ENCODE measurements at regions not wholly inside any gene's neighbourhood (a gene's known extent, or its start where the extent isn't known, plus 50 kb on each side); places are given as distances from the start of the nearest gene placed in this dataset.

- Histone ChIP-seq H3K36me3 (ENCODE audit: low read depth) (no peaks in the 10 kb centered on the region), H3K9me3 (ENCODE audit: severe bottlenecking) (no peaks in the 10 kb centered on the region), H3K4me3 (ENCODE audit: severe bottlenecking) (no peak overlapping the region), H3K27me3 (ENCODE audit: insufficient read depth, poor library complexity, severe bottlenecking) (peaks cover 16% of the 10 kb centered on the region), H3K27ac (ENCODE audit: poor library complexity, severe bottlenecking) (no peak overlapping the region), H3K4me1 (ENCODE audit: insufficient read depth, poor library complexity, severe bottlenecking) (no peaks in the 10 kb centered on the region)
- ATAC-seq (ENCODE audit: low read depth) (no peak), DNase-seq (ENCODE audit: low spot score) (no peak)
- TF ChIP-seq, protein P1, sequence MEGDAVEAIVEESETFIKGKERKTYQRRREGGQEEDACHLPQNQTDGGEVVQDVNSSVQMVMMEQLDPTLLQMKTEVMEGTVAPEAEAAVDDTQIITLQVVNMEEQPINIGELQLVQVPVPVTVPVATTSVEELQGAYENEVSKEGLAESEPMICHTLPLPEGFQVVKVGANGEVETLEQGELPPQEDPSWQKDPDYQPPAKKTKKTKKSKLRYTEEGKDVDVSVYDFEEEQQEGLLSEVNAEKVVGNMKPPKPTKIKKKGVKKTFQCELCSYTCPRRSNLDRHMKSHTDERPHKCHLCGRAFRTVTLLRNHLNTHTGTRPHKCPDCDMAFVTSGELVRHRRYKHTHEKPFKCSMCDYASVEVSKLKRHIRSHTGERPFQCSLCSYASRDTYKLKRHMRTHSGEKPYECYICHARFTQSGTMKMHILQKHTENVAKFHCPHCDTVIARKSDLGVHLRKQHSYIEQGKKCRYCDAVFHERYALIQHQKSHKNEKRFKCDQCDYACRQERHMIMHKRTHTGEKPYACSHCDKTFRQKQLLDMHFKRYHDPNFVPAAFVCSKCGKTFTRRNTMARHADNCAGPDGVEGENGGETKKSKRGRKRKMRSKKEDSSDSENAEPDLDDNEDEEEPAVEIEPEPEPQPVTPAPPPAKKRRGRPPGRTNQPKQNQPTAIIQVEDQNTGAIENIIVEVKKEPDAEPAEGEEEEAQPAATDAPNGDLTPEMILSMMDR (IDR thresholded peaks at IDR 0.05; ENCODE audit: poor library complexity, severe bottlenecking): no peak
These were observed 224.4 kb upstream of the POU3F1 start for GRCh38 chr1:38270849-38271633.

GRCh38 chr1:38269923-38270848 lies 223.6 kb upstream of the POU3F1 start:
- ATAC-seq (ENCODE audit: low read depth): no peak

GRCh38 chr1:38268226-38268625 lies 221.6 kb upstream of the POU3F1 start:
- Histone ChIP-seq H3K4me1 (ENCODE audit: insufficient read depth, poor library complexity, severe bottlenecking) (no peaks in the 10 kb centered on the region), H3K27ac (ENCODE audit: poor library complexity, severe bottlenecking) (no peak overlapping the region), H3K27me3 (ENCODE audit: insufficient read depth, poor library complexity, severe bottlenecking) (peaks cover 16% of the 10 kb centered on the region), H3K9me3 (ENCODE audit: severe bottlenecking) (no peaks in the 10 kb centered on the region), H3K4me3 (ENCODE audit: severe bottlenecking) (no peak overlapping the region), H3K36me3 (ENCODE audit: low read depth) (no peaks in the 10 kb centered on the region)
- DNase-seq (ENCODE audit: low spot score) (no peak), ATAC-seq (ENCODE audit: low read depth) (no peak)
- TF ChIP-seq, protein P1 (IDR thresholded peaks at IDR 0.05; ENCODE audit: poor library complexity, severe bottlenecking): no peak

More at GRCh38 chr1:38269923-38270848, 223.6 kb upstream of the POU3F1 start:
- Histone ChIP-seq H3K36me3 (ENCODE audit: low read depth) (no peaks in the 10 kb centered on the region), H3K4me3 (ENCODE audit: severe bottlenecking) (no peak overlapping the region), H3K9me3 (ENCODE audit: severe bottlenecking) (no peaks in the 10 kb centered on the region), H3K27ac (ENCODE audit: poor library complexity, severe bottlenecking) (no peak overlapping the region), H3K4me1 (ENCODE audit: insufficient read depth, poor library complexity, severe bottlenecking) (no peaks in the 10 kb centered on the region), H3K27me3 (ENCODE audit: insufficient read depth, poor library complexity, severe bottlenecking) (peaks cover 16% of the 10 kb centered on the region)
- TF ChIP-seq, protein P1 (IDR thresholded peaks at IDR 0.05; ENCODE audit: poor library complexity, severe bottlenecking): no peak
- no peak for DNase-seq (ENCODE audit: low spot score)

GRCh38 chr1:38267037-38268036 lies 220.7 kb upstream of the POU3F1 start:
- Histone ChIP-seq H3K27ac (ENCODE audit: poor library complexity, severe bottlenecking) (no peak overlapping the region), H3K4me3 (ENCODE audit: severe bottlenecking) (no peak overlapping the region), H3K4me1 (ENCODE audit: insufficient read depth, poor library complexity, severe bottlenecking) (no peaks in the 10 kb centered on the region), H3K36me3 (ENCODE audit: low read depth) (no peaks in the 10 kb centered on the region), H3K27me3 (ENCODE audit: insufficient read depth, poor library complexity, severe bottlenecking) (peaks cover 14% of the 10 kb centered on the region), H3K9me3 (ENCODE audit: severe bottlenecking) (no peaks in the 10 kb centered on the region)
- ATAC-seq (ENCODE audit: low read depth) (no peak), DNase-seq (ENCODE audit: low spot score) (no peak)
- TF ChIP-seq, protein P1 (IDR thresholded peaks at IDR 0.05; ENCODE audit: poor library complexity, severe bottlenecking): no peak

Measured in RWPE2 (cell line).